ENCODE measurements at regions not wholly inside any gene's neighbourhood (a gene's known extent, or its start where the extent isn't known, plus 50 kb on each side); places are given as distances from the start of the nearest gene placed in this dataset.

- Histone ChIP-seq H3K27me3 (ENCODE audit: insufficient read depth) (no peaks in the 10 kb centered on the region), H2AFZ (ENCODE audit: low read depth) (no peak overlapping the region; the same call in 1 of the 2 replicates), H3K4me1 (ENCODE audit: control insufficient read depth in 1 of 2, insufficient read depth in 2 of 2, low read depth in 1 of 2, low read length in 1 of 2) (no peaks in the 10 kb centered on the region; a peak in 2 of 4 replicates), H3K9me2 (no peaks in the 10 kb centered on the region), H3K4me2 (no peak overlapping the region), H3F3A (replicated peaks; ENCODE audit: insufficient read depth) (no peaks in the 10 kb centered on the region), H3K9me3 (no peaks in the 10 kb centered on the region), H3K9ac (no peak overlapping the region), H3K36me3 (replicated peaks in 1 of 2; ENCODE audit: control insufficient read depth in 1 of 2, insufficient read depth in 2 of 2, low read length in 1 of 2) (no peaks in the 10 kb centered on the region), H3K27ac (ENCODE audit: low read depth in 2 of 2, low read length in 1 of 2) (peak overlapping the region in 1 of 2 experiments; percentile 50; a peak in 2 of 4 replicates), H4K20me1 (ENCODE audit: insufficient read depth) (no peaks in the 10 kb centered on the region), H3K4me3 (ENCODE audit: low read depth in 2 of 2, low read length in 1 of 2) (no peak overlapping the region), H3K79me2 (ENCODE audit: insufficient read depth) (no peaks in the 10 kb centered on the region)
- POLR2A ChIA-PET, result no interaction called here
- TF ChIP-seq TCF12 (IDR thresholded peaks at IDR 0.05), result peak; percentile 47; the same call in 1 of the 2 replicates
- no peak for TF ChIP-seq MEF2A (IDR thresholded peaks at IDR 0.05; ENCODE audit: borderline replicate concordance, low read depth)
- TF ChIP-seq TEAD4 (IDR thresholded peaks at IDR 0.05; ENCODE audit: borderline replicate concordance, insufficient read depth), result no peak
- WGBS (ENCODE audit: low lambda C conversion rate), result 53% methylated on average over 4 of the region's 4 CpGs
- no peak for DNase-seq
- CTCF ChIA-PET, result interaction anchor here (1.1 kb wide), 1 partner anchor 308 kb away, joined by 3 read pairs; no protein-coding TSS in a partner anchor
Measured at GRCh38 chr10:43998021-43998809, 349.5 kb upstream of the ZNF32 start.

- WGBS (ENCODE audit: low lambda C conversion rate), result 44% methylated on average over 3 of the region's 3 CpGs
- CTCF ChIA-PET, result no interaction called here
- no peak overlapping the region for H3K4me2 ChIP-seq
Measured at GRCh38 chr10:43997330-43997729, 348.6 kb upstream of the ZNF32 start.

More at GRCh38 chr10:43997330-43997729, 348.6 kb upstream of the ZNF32 start:
- Histone ChIP-seq H3K4me1 (ENCODE audit: control insufficient read depth in 1 of 2, insufficient read depth in 2 of 2, low read depth in 1 of 2, low read length in 1 of 2) (no peaks in the 10 kb centered on the region; a peak in 2 of 4 replicates), H2AFZ (ENCODE audit: low read depth) (no peak overlapping the region), H3F3A (replicated peaks; ENCODE audit: insufficient read depth) (no peaks in the 10 kb centered on the region), H3K4me3 (ENCODE audit: low read depth in 2 of 2, low read length in 1 of 2) (no peak overlapping the region), H4K20me1 (ENCODE audit: insufficient read depth) (no peaks in the 10 kb centered on the region), H3K27ac (ENCODE audit: low read depth in 2 of 2, low read length in 1 of 2) (no peak overlapping the region; a peak in 1 of 4 replicates), H3K9ac (no peak overlapping the region), H3K79me2 (ENCODE audit: insufficient read depth) (no peaks in the 10 kb centered on the region), H3K9me3 (no peaks in the 10 kb centered on the region), H3K27me3 (ENCODE audit: insufficient read depth) (no peaks in the 10 kb centered on the region), H3K36me3 (replicated peaks in 1 of 2; ENCODE audit: control insufficient read depth in 1 of 2, insufficient read depth in 2 of 2, low read length in 1 of 2) (no peaks in the 10 kb centered on the region), H3K9me2 (no peaks in the 10 kb centered on the region)
- POLR2A ChIA-PET, result no interaction called here
- DNase-seq, result no peak
- TF ChIP-seq EP300 (IDR thresholded peaks at IDR 0.05; ENCODE audit: borderline replicate concordance in 1 of 2, low read depth in 1 of 2, low read length in 1 of 2) (no peak), ZBTB33 (IDR thresholded peaks at IDR 0.05; ENCODE audit: borderline replicate concordance, low read depth) (no peak), RAD21 (IDR thresholded peaks at IDR 0.05; ENCODE audit: low read length) (no peak), EZH2phosphoT487 (IDR thresholded peaks at IDR 0.05; ENCODE audit: borderline replicate concordance, low read depth) (no peak), RFX5 (IDR thresholded peaks at IDR 0.05; ENCODE audit: low read length) (no peak), YY1 (IDR thresholded peaks at IDR 0.05; ENCODE audit: low read depth) (no peak), IRF3 (IDR thresholded peaks at IDR 0.05; ENCODE audit: low read depth, low read length) (no peak), FOSL2 (IDR thresholded peaks at IDR 0.05; ENCODE audit: borderline replicate concordance, low read depth) (no peak), SMC3 (IDR thresholded peaks at IDR 0.05; ENCODE audit: low read depth, low read length) (no peak)
